ENCODE measurements at regions not wholly inside any gene's neighbourhood (a gene's known extent, or its start where the extent isn't known, plus 50 kb on each side); places are given as distances from the start of the nearest gene placed in this dataset.

DNA sequence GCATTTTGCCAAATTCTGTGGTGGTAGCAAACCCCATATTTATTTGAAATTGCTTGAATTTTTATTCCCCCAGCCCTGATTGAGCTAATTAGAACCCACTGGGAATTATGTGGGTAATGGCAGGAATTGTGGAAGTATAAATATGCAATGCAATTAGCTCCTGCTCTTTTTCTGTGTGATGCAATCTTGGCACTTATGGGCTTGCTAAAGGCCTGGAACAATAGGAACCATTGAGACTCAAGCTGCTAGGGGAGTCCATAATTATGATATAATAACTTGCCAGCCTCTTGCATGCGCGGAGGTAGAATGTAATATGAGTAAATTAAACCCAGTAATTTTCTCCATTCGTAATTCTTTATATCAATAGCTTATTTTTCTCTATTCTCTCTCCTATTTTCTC, 267.6 kb upstream of the THSD7B start:
- H3K9me3 ChIP-seq (ENCODE audit: low read length) = no peaks in the 10 kb centered on the region
- no peaks in the 10 kb centered on the region for H4K20me1 ChIP-seq (ENCODE audit: insufficient read depth, low read length)
- no peak for TF ChIP-seq CTCF (IDR thresholded peaks at IDR 0.05; ENCODE audit: low read length)
- no peak for TF ChIP-seq EZH2 (IDR thresholded peaks at IDR 0.05; ENCODE audit: borderline replicate concordance, low read length)
- H3K4me2 ChIP-seq (ENCODE audit: low read length) = no peak overlapping the region
- no peaks in the 10 kb centered on the region for H3K4me1 ChIP-seq (ENCODE audit: insufficient read depth, low read length, severe bottlenecking)
- H3K4me3 ChIP-seq (ENCODE audit: low read depth, low read length, poor library complexity, severe bottlenecking) = no peak overlapping the region
- no peaks in the 10 kb centered on the region for H3K9me2 ChIP-seq (ENCODE audit: low read depth, low read length)
- no peak overlapping the region for H3K9ac ChIP-seq (ENCODE audit: low read length)
- no peak overlapping the region for H3K27ac ChIP-seq (ENCODE audit: low read depth, low read length, poor library complexity, severe bottlenecking)
- H3K27me3 ChIP-seq (ENCODE audit: insufficient read depth, low read length) = no peaks in the 10 kb centered on the region
- no peaks in the 10 kb centered on the region for H3K36me3 ChIP-seq (ENCODE audit: insufficient read depth, low read length)
- H3F3A ChIP-seq (ENCODE audit: insufficient read depth, low read length) = no peaks in the 10 kb centered on the region
- H3K79me2 ChIP-seq (ENCODE audit: insufficient read depth, low read length) = no peaks in the 10 kb centered on the region
- no peak overlapping the region for H2AFZ ChIP-seq (ENCODE audit: low read length)

- Histone ChIP-seq H4K20me1 (ENCODE audit: insufficient read depth, low read length) (no peaks in the 10 kb centered on the region), H3K27me3 (ENCODE audit: insufficient read depth, low read length) (no peaks in the 10 kb centered on the region), H3K79me2 (ENCODE audit: insufficient read depth, low read length) (no peaks in the 10 kb centered on the region), H3K4me2 (ENCODE audit: low read length) (no peak overlapping the region), H3K27ac (ENCODE audit: low read depth, low read length, poor library complexity, severe bottlenecking) (no peak overlapping the region), H3K4me3 (ENCODE audit: low read depth, low read length, poor library complexity, severe bottlenecking) (no peak overlapping the region), H3K4me1 (ENCODE audit: insufficient read depth, low read length, severe bottlenecking) (no peaks in the 10 kb centered on the region), H3K9ac (ENCODE audit: low read length) (no peak overlapping the region), H3K36me3 (ENCODE audit: insufficient read depth, low read length) (no peaks in the 10 kb centered on the region), H3F3A (ENCODE audit: insufficient read depth, low read length) (no peaks in the 10 kb centered on the region), H3K9me2 (ENCODE audit: low read depth, low read length) (no peaks in the 10 kb centered on the region), H3K9me3 (ENCODE audit: low read length) (no peaks in the 10 kb centered on the region), H2AFZ (ENCODE audit: low read length) (no peak overlapping the region)
- TF ChIP-seq CTCF (IDR thresholded peaks at IDR 0.05; ENCODE audit: low read length) = no peak
- TF ChIP-seq EZH2 (IDR thresholded peaks at IDR 0.05; ENCODE audit: borderline replicate concordance, low read length) = no peak
Measured at GRCh38 chr2:136496966-136497365, 268.4 kb upstream of the THSD7B start.

GRCh38 chr2:136495636-136496035, 269.7 kb upstream of the THSD7B start:
- Histone ChIP-seq H3K9me3 (ENCODE audit: low read length) (no peaks in the 10 kb centered on the region), H3K27me3 (ENCODE audit: insufficient read depth, low read length) (no peaks in the 10 kb centered on the region), H3K4me2 (ENCODE audit: low read length) (no peak overlapping the region), H3K79me2 (ENCODE audit: insufficient read depth, low read length) (no peaks in the 10 kb centered on the region), H3K4me3 (ENCODE audit: low read depth, low read length, poor library complexity, severe bottlenecking) (no peak overlapping the region), H4K20me1 (ENCODE audit: insufficient read depth, low read length) (no peaks in the 10 kb centered on the region), H3K36me3 (ENCODE audit: insufficient read depth, low read length) (no peaks in the 10 kb centered on the region), H3K9me2 (ENCODE audit: low read depth, low read length) (no peaks in the 10 kb centered on the region), H3K4me1 (ENCODE audit: insufficient read depth, low read length, severe bottlenecking) (no peaks in the 10 kb centered on the region), H3K9ac (ENCODE audit: low read length) (no peak overlapping the region), H3F3A (ENCODE audit: insufficient read depth, low read length) (no peaks in the 10 kb centered on the region), H2AFZ (ENCODE audit: low read length) (no peak overlapping the region), H3K27ac (ENCODE audit: low read depth, low read length, poor library complexity, severe bottlenecking) (no peak overlapping the region)
- TF ChIP-seq EZH2 (IDR thresholded peaks at IDR 0.05; ENCODE audit: borderline replicate concordance, low read length) (no peak), CTCF (IDR thresholded peaks at IDR 0.05; ENCODE audit: low read length) (no peak)
